Renal cortex interstitium (tissue), 11 donors: ENCODE measurements at regions not wholly inside any gene's neighbourhood (a gene's known extent, or its start where the extent isn't known, plus 50 kb on each side); places are given as distances from the start of the nearest gene placed in this dataset.
A peak's percentile ranks its signal among the peaks of the same experiment; 100 is the strongest.
"Not testable (repeated sequence)": the region's sequence is repeated elsewhere in the genome, so short reads cannot be mapped to it uniquely, and the experiment has no call there.

Experiments used
- DNase-seq, 11 donors: peaks; one replicate each; pipeline ENCODE4 v3.0.0-alpha.2; 2013; ENCODE audit warnings: low read depth in 9 of 11, low spot score in 4 of 11; ENCODE audit errors: extremely low read depth in 1 of 11

GRCh38 chr10:128178302-128178958 lies 52.2 kb upstream of the MKI67 start:
- no peak for DNase-seq

GRCh38 chr10:128180843-128181242 lies 54.6 kb upstream of the MKI67 start:
- DNase-seq = no peak

- no peak for DNase-seq
These were observed 59.4 kb upstream of the MKI67 start for GRCh38 chr10:128185627-128186026.

- no peak for DNase-seq
These were observed 61.0 kb upstream of the MKI67 start for GRCh38 chr10:128186959-128187787.

GRCh38 chr10:128187788-128188185 lies 61.6 kb upstream of the MKI67 start:
- DNase-seq = no peak

GRCh38 chr10:128189176-128189575 lies 63.0 kb upstream of the MKI67 start:
- no peak for DNase-seq

GRCh38 chr10:128191847-128192246 lies 65.6 kb upstream of the MKI67 start:
- no peak for DNase-seq

- not testable (repeated sequence) for DNase-seq
These were observed 75.6 kb upstream of the MKI67 start for GRCh38 chr10:128201826-128202225.

- no peak for DNase-seq
These were observed 76.8 kb upstream of the MKI67 start for GRCh38 chr10:128203028-128203427.

GRCh38 chr10:128205591-128205990 lies 79.4 kb upstream of the MKI67 start:
- DNase-seq = not testable (repeated sequence)

- no peak for DNase-seq
These were observed 80.5 kb upstream of the MKI67 start for GRCh38 chr10:128206676-128207075.

- DNase-seq = no peak
These were observed 83.6 kb upstream of the MKI67 start for GRCh38 chr10:128209862-128210214.

GRCh38 chr10:128210215-128211063 lies 84.2 kb upstream of the MKI67 start:
- peak in 10 of 11 donors; percentile 8 to 49 (median 34) for DNase-seq

- no peak for DNase-seq
These were observed 84.9 kb upstream of the MKI67 start for GRCh38 chr10:128211064-128211504.

- DNase-seq = peak; percentile 40 to 81 (median 78)
These were observed 85.9 kb upstream of the MKI67 start for GRCh38 chr10:128211953-128212727.

- no peak for DNase-seq
These were observed 86.9 kb upstream of the MKI67 start for GRCh38 chr10:128213156-128213555.

- DNase-seq = no peak
These were observed 89.5 kb upstream of the MKI67 start for GRCh38 chr10:128215733-128216132.

- DNase-seq = no peak
These were observed 90.9 kb upstream of the MKI67 start for GRCh38 chr10:128217136-128217535.

- DNase-seq = no peak
These were observed 91.9 kb upstream of the MKI67 start for GRCh38 chr10:128218161-128218560.
